ENCODE measurements at regions not wholly inside any gene's neighbourhood (a gene's known extent, or its start where the extent isn't known, plus 50 kb on each side); places are given as distances from the start of the nearest gene placed in this dataset.

GRCh38 chr4:83890231-83890630, 354.3 kb downstream of the GPAT3 start:
- no peaks in the 10 kb centered on the region for H3K4me1 ChIP-seq
- H3K9me3 ChIP-seq, result no peaks in the 10 kb centered on the region
- H3K4me3 ChIP-seq, result no peak overlapping the region
- no peak overlapping the region for H3K27ac ChIP-seq
- H3K36me3 ChIP-seq, result no peaks in the 10 kb centered on the region
- TF ChIP-seq POLR2AphosphoS5 (IDR thresholded peaks at IDR 0.05; ENCODE audit: insufficient read depth in 1 of 2, low read depth in 1 of 2), result no peak
- TF ChIP-seq POLR2A (IDR thresholded peaks at IDR 0.05), result no peak
- TF ChIP-seq, protein P1, sequence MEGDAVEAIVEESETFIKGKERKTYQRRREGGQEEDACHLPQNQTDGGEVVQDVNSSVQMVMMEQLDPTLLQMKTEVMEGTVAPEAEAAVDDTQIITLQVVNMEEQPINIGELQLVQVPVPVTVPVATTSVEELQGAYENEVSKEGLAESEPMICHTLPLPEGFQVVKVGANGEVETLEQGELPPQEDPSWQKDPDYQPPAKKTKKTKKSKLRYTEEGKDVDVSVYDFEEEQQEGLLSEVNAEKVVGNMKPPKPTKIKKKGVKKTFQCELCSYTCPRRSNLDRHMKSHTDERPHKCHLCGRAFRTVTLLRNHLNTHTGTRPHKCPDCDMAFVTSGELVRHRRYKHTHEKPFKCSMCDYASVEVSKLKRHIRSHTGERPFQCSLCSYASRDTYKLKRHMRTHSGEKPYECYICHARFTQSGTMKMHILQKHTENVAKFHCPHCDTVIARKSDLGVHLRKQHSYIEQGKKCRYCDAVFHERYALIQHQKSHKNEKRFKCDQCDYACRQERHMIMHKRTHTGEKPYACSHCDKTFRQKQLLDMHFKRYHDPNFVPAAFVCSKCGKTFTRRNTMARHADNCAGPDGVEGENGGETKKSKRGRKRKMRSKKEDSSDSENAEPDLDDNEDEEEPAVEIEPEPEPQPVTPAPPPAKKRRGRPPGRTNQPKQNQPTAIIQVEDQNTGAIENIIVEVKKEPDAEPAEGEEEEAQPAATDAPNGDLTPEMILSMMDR (IDR thresholded peaks at IDR 0.05), result no peak
- DNase-seq (ENCODE audit: extremely low spot score in 2 of 2), result no peak
- H3K27me3 ChIP-seq, result no peaks in the 10 kb centered on the region
- intact Hi-C loops (cut with DNase I), result no loop called here

GRCh38 chr4:83889802-83890201, 353.9 kb downstream of the GPAT3 start:
- H3K9me3 ChIP-seq, result no peaks in the 10 kb centered on the region
- intact Hi-C loops (cut with DNase I), result no loop called here
- H3K4me1 ChIP-seq, result no peaks in the 10 kb centered on the region
- no peak for TF ChIP-seq POLR2A (IDR thresholded peaks at IDR 0.05)
- no peak for TF ChIP-seq POLR2AphosphoS5 (IDR thresholded peaks at IDR 0.05; ENCODE audit: insufficient read depth in 1 of 2, low read depth in 1 of 2)
- TF ChIP-seq, protein P1 (IDR thresholded peaks at IDR 0.05), result no peak
- H3K27ac ChIP-seq, result no peak overlapping the region
- no peaks in the 10 kb centered on the region for H3K36me3 ChIP-seq
- H3K27me3 ChIP-seq, result no peaks in the 10 kb centered on the region
- no peak overlapping the region for H3K4me3 ChIP-seq
- no peak for DNase-seq (ENCODE audit: extremely low spot score in 2 of 2)

GRCh38 chr4:83885256-83886182, 349.6 kb downstream of the GPAT3 start:
- DNase-seq (ENCODE audit: extremely low spot score in 2 of 2), result no peak
- Histone ChIP-seq H3K27me3 (no peaks in the 10 kb centered on the region), H3K9me3 (no peaks in the 10 kb centered on the region), H3K27ac (no peak overlapping the region), H3K36me3 (no peaks in the 10 kb centered on the region), H3K4me3 (no peak overlapping the region), H3K4me1 (no peaks in the 10 kb centered on the region)
- TF ChIP-seq POLR2A (IDR thresholded peaks at IDR 0.05), result no peak
- no peak for TF ChIP-seq POLR2AphosphoS5 (IDR thresholded peaks at IDR 0.05; ENCODE audit: insufficient read depth in 1 of 2, low read depth in 1 of 2)
- TF ChIP-seq, protein P1 (IDR thresholded peaks at IDR 0.05), result no peak
- intact Hi-C loops (cut with DNase I), result no loop called here

- no peaks in the 10 kb centered on the region for H3K36me3 ChIP-seq
- TF ChIP-seq, protein P1 (IDR thresholded peaks at IDR 0.05), result no peak
- intact Hi-C loops (cut with DNase I), result no loop called here
These were observed 340.1 kb downstream of the GPAT3 start for GRCh38 chr4:83876047-83876446.

GRCh38 chr4:83875437-83875836, 339.5 kb downstream of the GPAT3 start:
- no peak for DNase-seq (ENCODE audit: extremely low spot score in 2 of 2)
- Histone ChIP-seq H3K36me3 (no peaks in the 10 kb centered on the region), H3K27me3 (no peaks in the 10 kb centered on the region), H3K4me3 (no peak overlapping the region), H3K9me3 (no peaks in the 10 kb centered on the region), H3K4me1 (no peaks in the 10 kb centered on the region), H3K27ac (no peak overlapping the region)
- intact Hi-C loops (cut with DNase I), result no loop called here
- TF ChIP-seq, protein P1 (IDR thresholded peaks at IDR 0.05), result no peak
- TF ChIP-seq POLR2A (IDR thresholded peaks at IDR 0.05) (no peak), POLR2AphosphoS5 (IDR thresholded peaks at IDR 0.05; ENCODE audit: insufficient read depth in 1 of 2, low read depth in 1 of 2) (no peak)

More at GRCh38 chr4:83876047-83876446, 340.1 kb downstream of the GPAT3 start:
- DNase-seq (ENCODE audit: extremely low spot score in 2 of 2), result no peak
- Histone ChIP-seq H3K9me3 (no peaks in the 10 kb centered on the region), H3K4me1 (no peaks in the 10 kb centered on the region), H3K27ac (no peak overlapping the region), H3K4me3 (no peak overlapping the region), H3K27me3 (no peaks in the 10 kb centered on the region)

Data from vagina (tissue), 2 donors.